ENCODE measurements at regions not wholly inside any gene's neighbourhood (a gene's known extent, or its start where the extent isn't known, plus 50 kb on each side); places are given as distances from the start of the nearest gene placed in this dataset.

GRCh38 chr11:116638463-116638862 lies 134.3 kb downstream of the BUD13 start:
- TF ChIP-seq CTCF (IDR thresholded peaks at IDR 0.05; ENCODE audit: low read depth, low read length, poor library complexity, severe bottlenecking) (no peak), EZH2phosphoT487 (IDR thresholded peaks at IDR 0.05; ENCODE audit: borderline replicate concordance, low read length) (no peak)

Measured in DOHH2 (cell line).